Lung (tissue), 11 donors: ENCODE measurements at regions not wholly inside any gene's neighbourhood (a gene's known extent, or its start where the extent isn't known, plus 50 kb on each side); places are given as distances from the start of the nearest gene placed in this dataset.

ENCODE experiments used
- ATAC-seq: fragments of 200-7000 bp; cut with Tn5 transposase; one replicate; pipeline ENCODE4 v1.9.1; 2020; ENCODE audit warnings: moderate number of reproducible peaks; ENCODE audit not compliant: insufficient read depth, low FRiP score
- DNase-seq, 3 donors: peaks; one replicate each; pipeline ENCODE4 v3.0.0-alpha.2; 2013 to 2017
- H3K27ac ChIP-seq, 2 donors: one replicate each; pipeline ENCODE4 v1.5.1; 2013; ENCODE audit warnings: mild to moderate bottlenecking in 2 of 2, moderate library complexity in 2 of 2, control low read depth in 1 of 2, inconsistent platforms in 1 of 2, low read depth in 1 of 2, low read length in 1 of 2
- H3K27me3 ChIP-seq, 3 donors: one replicate each; pipeline ENCODE4 v1.5.1; 2013; ENCODE audit warnings: low read length in 2 of 3; ENCODE audit not compliant: control insufficient read depth in 3 of 3, insufficient read depth in 3 of 3
- H3K36me3 ChIP-seq, 4 donors: one replicate each; pipeline ENCODE4 v1.5.1; 2013; ENCODE audit warnings: low read length in 4 of 4, mild to moderate bottlenecking in 1 of 4, moderate library complexity in 1 of 4; ENCODE audit not compliant: control insufficient read depth in 4 of 4, insufficient read depth in 4 of 4
- H3K4me1 ChIP-seq, 5 donors: one replicate each; pipeline ENCODE4 v1.5.1; 2013; ENCODE audit warnings: low read length in 5 of 5, mild to moderate bottlenecking in 2 of 5, moderate library complexity in 1 of 5; ENCODE audit not compliant: control insufficient read depth in 5 of 5, insufficient read depth in 5 of 5
- H3K4me3 ChIP-seq: one replicate; pipeline ENCODE4 v1.5.1; 2013; ENCODE audit warnings: mild to moderate bottlenecking, control low read depth, moderate library complexity
- H3K9ac ChIP-seq, 2 donors: one replicate each; pipeline ENCODE4 v1.5.1; 2013; ENCODE audit warnings: low read length in 2 of 2, control low read depth in 1 of 2; ENCODE audit not compliant: insufficient read depth in 1 of 2
- H3K9me3 ChIP-seq, 4 donors: one replicate each; pipeline ENCODE4 v1.5.1; 2013; ENCODE audit warnings: low read length in 3 of 4, mild to moderate bottlenecking in 1 of 4, moderate library complexity in 1 of 4; ENCODE audit not compliant: control insufficient read depth in 4 of 4, insufficient read depth in 3 of 4
- CTCF ChIP-seq: IDR thresholded peaks from 2 replicates; pipeline ENCODE4 v1.5.1; 2012; ENCODE audit warnings: mild to moderate bottlenecking; ENCODE audit errors: control extremely low read depth, extremely low read depth
- WGBS, 2 donors: extraction: QIAGEN DNeasy Blood & Tissue Kit; methylation state at CpG; one replicate each; pipeline ENCODE4 v1.1.7; 2013; 5-methylcytosine and 5-hydroxymethylcytosine counted together
- donor health status: control.
- donor health status: control.
- donor health status: Bipolar disorder and iron deficiency.
- donor health status: healthy.
- donor health status: DM: yes; HTN: yes; CAD: no.

GRCh38 chr11:115613986-115614632, 109.9 kb upstream of the CADM1 start:
- ATAC-seq, result no peak
- no peaks in the 10 kb centered on the region for H3K27me3 ChIP-seq
- no peaks in the 10 kb centered on the region for H3K36me3 ChIP-seq
- peaks cover 0 to 4% (median 0%) of the 10 kb centered on the region in 4 donors for H3K9me3 ChIP-seq
- TF ChIP-seq CTCF, result no peak
- H3K9ac ChIP-seq, result no peak overlapping the region
- H3K27ac ChIP-seq, result no peak overlapping the region
- H3K4me3 ChIP-seq, result no peak overlapping the region
- DNase-seq, result no peak
- peaks cover 0 to 5% (median 2%) of the 10 kb centered on the region in 5 donors for H3K4me1 ChIP-seq
- WGBS, 2 donors, result 83 to 84% methylated on average over 9 of the region's 9 CpGs

- Histone ChIP-seq H3K36me3 (no peaks in the 10 kb centered on the region), H3K27me3 (no peaks in the 10 kb centered on the region), H3K9me3 (no peaks in the 10 kb centered on the region), H3K9ac (no peak overlapping the region), H3K27ac (no peak overlapping the region), H3K4me3 (no peak overlapping the region), H3K4me1 (peaks cover 0 to 8% (median 4%) of the 10 kb centered on the region in 5 donors)
- ATAC-seq, result no peak
- 58 to 63% methylated on average over 3 of the region's 3 CpGs for WGBS, 2 donors
- no peak for TF ChIP-seq CTCF
- DNase-seq, result no peak
These were observed 108.8 kb upstream of the CADM1 start for GRCh38 chr11:115613004-115613403.

GRCh38 chr11:115612046-115612730, 108.0 kb upstream of the CADM1 start:
- Histone ChIP-seq H3K27me3 (no peaks in the 10 kb centered on the region), H3K9me3 (no peaks in the 10 kb centered on the region), H3K4me3 (no peak overlapping the region), H3K4me1 (peaks cover 0 to 13% (median 8%) of the 10 kb centered on the region in 5 donors), H3K9ac (no peak overlapping the region), H3K27ac (no peak overlapping the region), H3K36me3 (no peaks in the 10 kb centered on the region)
- WGBS, 2 donors, result 81 to 87% methylated on average over 9 of the region's 9 CpGs
- no peak for ATAC-seq
- no peak for TF ChIP-seq CTCF
- DNase-seq, result no peak
